Colonic mucosa (tissue), 4 donors: ENCODE measurements at regions not wholly inside any gene's neighbourhood (a gene's known extent, or its start where the extent isn't known, plus 50 kb on each side); places are given as distances from the start of the nearest gene placed in this dataset.
"Not testable (repeated sequence)": the region's sequence is repeated elsewhere in the genome, so short reads cannot be mapped to it uniquely, and the experiment has no call there.

Experiments
- DNase-seq: peaks from one replicate; pipeline ENCODE4 v3.0.0-alpha.2; 2020
- H3K27ac ChIP-seq: fragments of 200-600 bp; one replicate; pipeline ENCODE4 v1.8.0; 2021
- H3K27me3 ChIP-seq: fragments of 200-600 bp; one replicate; pipeline ENCODE4 v1.8.0; 2021
- H3K36me3 ChIP-seq: fragments of 200-600 bp; one replicate; pipeline ENCODE4 v1.8.0; 2021
- H3K4me1 ChIP-seq: fragments of 200-600 bp; one replicate; pipeline ENCODE4 v1.8.0; 2021; ENCODE audit warnings: mild to moderate bottlenecking
- H3K4me3 ChIP-seq: fragments of 200-600 bp; one replicate; pipeline ENCODE4 v1.8.0; 2021
- H3K9ac ChIP-seq, 2 donors: one replicate each; pipeline ENCODE4 v1.7.0; 2013; ENCODE audit warnings: control low read depth in 2 of 2, low read depth in 2 of 2, low read length in 2 of 2
- H3K9me3 ChIP-seq: fragments of 200-600 bp; one replicate; pipeline ENCODE4 v1.8.0; 2021
- CTCF ChIP-seq: fragments of 200-600 bp; IDR thresholded peaks from one replicate; pipeline ENCODE4 v1.8.0; 2022; ENCODE audit warnings: antibody characterized with exemption, mild to moderate bottlenecking
- intact Hi-C: fragments of 100-400 bp; cut with DNase I; formaldehyde crosslinking; loops from one replicate; pipeline ENCODE4 v1.14.1; 2022
- donor health status: healthy.
- donor health status: DM: no; HTN: no; CAD: no.
- donor health status: DM: no; HTN: no; CAD: no.

- Histone ChIP-seq H3K4me1 (no peaks in the 10 kb centered on the region), H3K27ac (no peak overlapping the region), H3K36me3 (no peaks in the 10 kb centered on the region), H3K9me3 (no peaks in the 10 kb centered on the region), H3K27me3 (no peaks in the 10 kb centered on the region), H3K4me3 (no peak overlapping the region), H3K9ac (no peak overlapping the region)
- intact Hi-C loops = no loop called here
- DNase-seq = no peak
- no peak for TF ChIP-seq CTCF
Measured at GRCh38 chr1:166691476-166691875, 147.8 kb upstream of the POGK start.

DNA sequence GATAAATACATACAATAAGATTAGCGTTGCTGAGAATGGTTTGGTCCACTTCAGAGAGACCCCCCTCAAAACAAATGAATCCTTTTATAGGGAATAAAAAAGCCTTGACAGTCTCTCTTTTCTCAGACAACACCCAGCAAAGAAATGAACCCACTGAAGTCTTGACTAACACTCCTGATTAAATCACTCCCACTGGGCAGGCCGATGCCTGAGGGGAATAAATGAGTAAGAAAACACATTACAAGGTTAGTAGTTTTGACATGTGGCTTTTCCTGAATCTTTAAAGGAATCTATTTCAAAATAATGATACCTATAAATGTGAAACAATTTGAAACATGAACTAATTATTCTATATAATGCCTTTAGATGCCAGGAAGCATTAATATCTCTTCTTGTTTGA, 146.9 kb upstream of the POGK start:
- Histone ChIP-seq H3K9ac (no peak overlapping the region), H3K27me3 (no peaks in the 10 kb centered on the region), H3K4me3 (no peak overlapping the region), H3K36me3 (no peaks in the 10 kb centered on the region), H3K27ac (no peak overlapping the region), H3K4me1 (no peaks in the 10 kb centered on the region), H3K9me3 (no peaks in the 10 kb centered on the region)
- no peak for DNase-seq
- TF ChIP-seq CTCF = no peak
- intact Hi-C loops = no loop called here

DNA sequence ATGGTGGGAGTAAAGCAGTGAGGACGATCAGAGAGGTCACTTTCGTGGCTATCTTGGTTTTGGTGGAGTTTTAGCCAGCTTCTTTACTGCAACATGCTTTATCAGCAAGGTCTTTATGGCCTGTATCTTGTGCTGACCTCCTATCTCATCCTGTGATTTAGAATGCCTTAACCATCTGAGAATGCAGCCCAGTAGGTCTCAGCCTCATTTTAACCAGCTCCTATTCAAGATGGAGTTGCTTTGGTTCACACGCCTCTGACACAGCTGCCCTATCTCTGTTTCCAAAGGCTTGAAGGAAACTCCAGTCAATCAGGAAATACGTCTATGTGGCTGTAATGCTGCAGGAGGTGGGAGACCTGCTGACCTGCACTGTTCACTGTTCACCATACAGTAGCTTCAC, 146.1 kb upstream of the POGK start:
- Histone ChIP-seq H3K27ac (no peak overlapping the region), H3K9me3 (no peaks in the 10 kb centered on the region), H3K9ac (no peak overlapping the region), H3K4me1 (no peaks in the 10 kb centered on the region), H3K27me3 (no peaks in the 10 kb centered on the region), H3K4me3 (no peak overlapping the region), H3K36me3 (no peaks in the 10 kb centered on the region)
- intact Hi-C loops = no loop called here
- TF ChIP-seq CTCF = no peak
- DNase-seq = no peak

DNA sequence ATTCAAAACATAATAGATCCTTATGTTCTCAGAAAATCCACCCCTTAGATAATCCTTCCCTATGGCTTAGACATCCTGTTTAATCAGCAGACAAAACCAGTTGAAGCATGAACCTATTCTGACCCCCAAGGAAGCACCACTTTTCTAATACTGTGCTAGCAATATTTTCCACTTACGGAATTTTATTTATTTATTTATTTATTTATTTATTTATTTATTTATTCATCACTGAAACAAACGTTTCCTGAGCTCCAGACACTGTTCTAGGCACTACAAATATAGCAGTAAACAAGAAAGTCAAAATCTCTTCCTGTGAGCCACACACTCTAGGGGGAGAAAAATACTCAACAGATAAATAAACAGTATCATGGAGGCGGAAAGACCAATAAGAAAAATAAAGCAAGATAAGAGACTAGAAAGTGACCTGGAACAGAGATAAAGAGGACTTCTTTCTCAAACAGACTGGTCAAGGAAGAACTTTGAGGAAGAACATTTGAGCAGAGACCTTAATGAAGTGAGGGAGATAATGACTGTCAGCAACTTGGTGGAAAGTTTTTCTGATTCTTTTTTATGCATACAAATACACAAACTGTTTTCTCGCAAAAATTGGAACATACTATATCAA, 145.5 kb upstream of the POGK start:
- Histone ChIP-seq H3K9ac (no peak overlapping the region), H3K36me3 (no peaks in the 10 kb centered on the region), H3K9me3 (no peaks in the 10 kb centered on the region), H3K27ac (no peak overlapping the region), H3K4me1 (no peaks in the 10 kb centered on the region), H3K27me3 (no peaks in the 10 kb centered on the region), H3K4me3 (no peak overlapping the region)
- DNase-seq = no peak
- no peak for TF ChIP-seq CTCF
- intact Hi-C loops = no loop called here

DNA sequence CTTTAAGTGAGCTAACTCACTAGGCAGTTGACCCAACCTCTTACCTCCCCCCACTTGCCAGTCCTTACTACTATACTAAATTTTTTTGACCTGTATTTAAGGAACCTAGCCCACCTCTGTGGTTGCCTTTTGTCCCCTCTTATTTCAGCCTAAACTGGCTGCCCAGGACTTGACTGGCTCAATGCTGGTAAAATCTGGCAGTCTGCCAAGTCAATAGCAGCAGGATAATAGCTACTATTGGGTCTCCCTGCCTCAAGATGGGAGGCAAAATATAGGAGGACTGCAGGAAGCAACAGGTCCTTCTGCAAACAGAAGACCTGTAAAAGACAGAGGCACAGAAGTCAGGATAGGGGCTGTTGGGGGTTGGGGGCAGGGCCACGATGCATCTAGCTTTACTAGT, 144.2 kb upstream of the POGK start:
- Histone ChIP-seq H3K4me3 (no peak overlapping the region), H3K9me3 (no peaks in the 10 kb centered on the region), H3K4me1 (no peaks in the 10 kb centered on the region), H3K27me3 (no peaks in the 10 kb centered on the region), H3K27ac (no peak overlapping the region), H3K9ac (no peak overlapping the region), H3K36me3 (no peaks in the 10 kb centered on the region)
- DNase-seq = no peak
- no peak for TF ChIP-seq CTCF
- intact Hi-C loops = no loop called here

DNA sequence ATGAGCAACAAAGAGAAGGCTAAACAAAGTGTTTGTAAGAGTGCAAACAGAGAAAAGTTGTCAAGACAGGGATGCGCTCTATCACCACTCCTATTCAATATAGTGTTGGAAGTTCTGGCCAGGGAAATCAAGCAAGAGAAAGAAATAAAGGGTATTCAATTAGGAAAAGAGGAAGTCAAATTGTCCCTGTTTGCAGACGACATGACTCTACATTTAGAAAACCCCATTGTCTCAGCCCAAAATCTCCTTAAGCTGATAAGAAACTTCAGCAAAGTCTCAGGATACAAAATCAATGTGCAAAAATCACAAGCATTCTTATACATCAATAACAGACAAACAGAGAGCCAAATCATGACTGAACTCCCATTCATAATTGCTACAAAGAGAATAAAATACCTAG, 143.4 kb upstream of the POGK start:
- intact Hi-C loops, H3K36me3 ChIP-seq, DNase-seq: not testable (repeated sequence)

More for the DNA sequence above, 143.4 kb upstream of the POGK start:
- not testable (repeated sequence) for H3K9me3 ChIP-seq, H3K27me3 ChIP-seq, H3K4me3 ChIP-seq, H3K4me1 ChIP-seq, H3K9ac ChIP-seq, H3K27ac ChIP-seq
